ENCODE measurements at regions not wholly inside any gene's neighbourhood (a gene's known extent, or its start where the extent isn't known, plus 50 kb on each side); places are given as distances from the start of the nearest gene placed in this dataset.

GRCh38 chr10:107391901-107392300 lies 227.4 kb upstream of the SORCS1 start:
- Histone ChIP-seq H3K4me1 (ENCODE audit: control insufficient read depth, insufficient read depth, low read length) (no peaks in the 10 kb centered on the region), H3K36me3 (ENCODE audit: control insufficient read depth, insufficient read depth, low read length) (no peaks in the 10 kb centered on the region), H3K9me3 (ENCODE audit: control insufficient read depth, low read length) (no peaks in the 10 kb centered on the region), H3K27me3 (ENCODE audit: control insufficient read depth, insufficient read depth, low read length) (no peaks in the 10 kb centered on the region), H3K9ac (ENCODE audit: low read length) (no peak overlapping the region), H3K4me3 (ENCODE audit: low read length) (no peak overlapping the region)

GRCh38 chr10:107390563-107390962 lies 226.1 kb upstream of the SORCS1 start:
- Histone ChIP-seq H3K4me1 (ENCODE audit: control insufficient read depth, insufficient read depth, low read length) (no peaks in the 10 kb centered on the region), H3K4me3 (ENCODE audit: low read length) (no peak overlapping the region), H3K27me3 (ENCODE audit: control insufficient read depth, insufficient read depth, low read length) (no peaks in the 10 kb centered on the region), H3K9ac (ENCODE audit: low read length) (no peak overlapping the region), H3K9me3 (ENCODE audit: control insufficient read depth, low read length) (no peaks in the 10 kb centered on the region), H3K36me3 (ENCODE audit: control insufficient read depth, insufficient read depth, low read length) (no peaks in the 10 kb centered on the region)

- H3K9me3 ChIP-seq (ENCODE audit: control insufficient read depth, low read length): no peaks in the 10 kb centered on the region
- no peaks in the 10 kb centered on the region for H3K36me3 ChIP-seq (ENCODE audit: control insufficient read depth, insufficient read depth, low read length)
Observed at GRCh38 chr10:107383357-107383756, 218.9 kb upstream of the SORCS1 start.

GRCh38 chr10:107379601-107380000 lies 215.1 kb upstream of the SORCS1 start:
- H3K27me3 ChIP-seq (ENCODE audit: control insufficient read depth, insufficient read depth, low read length): no peaks in the 10 kb centered on the region
- no peak overlapping the region for H3K4me3 ChIP-seq (ENCODE audit: low read length)
- H3K9ac ChIP-seq (ENCODE audit: low read length): no peak overlapping the region
- H3K4me1 ChIP-seq (ENCODE audit: control insufficient read depth, insufficient read depth, low read length): no peaks in the 10 kb centered on the region
- H3K36me3 ChIP-seq (ENCODE audit: control insufficient read depth, insufficient read depth, low read length): no peaks in the 10 kb centered on the region
- H3K9me3 ChIP-seq (ENCODE audit: control insufficient read depth, low read length): no peaks in the 10 kb centered on the region

More at GRCh38 chr10:107383357-107383756, 218.9 kb upstream of the SORCS1 start:
- H3K9ac ChIP-seq (ENCODE audit: low read length): no peak overlapping the region
- no peaks in the 10 kb centered on the region for H3K4me1 ChIP-seq (ENCODE audit: control insufficient read depth, insufficient read depth, low read length)
- H3K27me3 ChIP-seq (ENCODE audit: control insufficient read depth, insufficient read depth, low read length): no peaks in the 10 kb centered on the region
- H3K4me3 ChIP-seq (ENCODE audit: low read length): no peak overlapping the region

GRCh38 chr10:107371801-107372200 lies 207.3 kb upstream of the SORCS1 start:
- Histone ChIP-seq H3K4me1 (ENCODE audit: control insufficient read depth, insufficient read depth, low read length) (no peaks in the 10 kb centered on the region), H3K27me3 (ENCODE audit: control insufficient read depth, insufficient read depth, low read length) (no peaks in the 10 kb centered on the region), H3K4me3 (ENCODE audit: low read length) (no peak overlapping the region), H3K9ac (ENCODE audit: low read length) (no peak overlapping the region), H3K9me3 (ENCODE audit: control insufficient read depth, low read length) (no peaks in the 10 kb centered on the region), H3K36me3 (ENCODE audit: control insufficient read depth, insufficient read depth, low read length) (no peaks in the 10 kb centered on the region)

GRCh38 chr10:107364872-107365271 lies 200.4 kb upstream of the SORCS1 start:
- no peak overlapping the region for H3K4me3 ChIP-seq (ENCODE audit: low read length)
- H3K9ac ChIP-seq (ENCODE audit: low read length): no peak overlapping the region
- H3K9me3 ChIP-seq (ENCODE audit: control insufficient read depth, low read length): no peaks in the 10 kb centered on the region
- H3K27me3 ChIP-seq (ENCODE audit: control insufficient read depth, insufficient read depth, low read length): no peaks in the 10 kb centered on the region
- no peaks in the 10 kb centered on the region for H3K4me1 ChIP-seq (ENCODE audit: control insufficient read depth, insufficient read depth, low read length)
- H3K36me3 ChIP-seq (ENCODE audit: control insufficient read depth, insufficient read depth, low read length): no peaks in the 10 kb centered on the region

- Histone ChIP-seq H3K4me3 (ENCODE audit: low read length) (no peak overlapping the region), H3K9me3 (ENCODE audit: control insufficient read depth, low read length) (no peaks in the 10 kb centered on the region), H3K4me1 (ENCODE audit: control insufficient read depth, insufficient read depth, low read length) (no peaks in the 10 kb centered on the region), H3K27me3 (ENCODE audit: control insufficient read depth, insufficient read depth, low read length) (no peaks in the 10 kb centered on the region), H3K9ac (ENCODE audit: low read length) (no peak overlapping the region), H3K36me3 (ENCODE audit: control insufficient read depth, insufficient read depth, low read length) (no peaks in the 10 kb centered on the region)
Observed at GRCh38 chr10:107362306-107362705, 197.8 kb upstream of the SORCS1 start.

GRCh38 chr10:107357033-107357432 lies 192.5 kb upstream of the SORCS1 start:
- Histone ChIP-seq H3K9me3 (ENCODE audit: control insufficient read depth, low read length) (no peaks in the 10 kb centered on the region), H3K4me3 (ENCODE audit: low read length) (no peak overlapping the region), H3K4me1 (ENCODE audit: control insufficient read depth, insufficient read depth, low read length) (no peaks in the 10 kb centered on the region), H3K36me3 (ENCODE audit: control insufficient read depth, insufficient read depth, low read length) (no peaks in the 10 kb centered on the region), H3K27me3 (ENCODE audit: control insufficient read depth, insufficient read depth, low read length) (no peaks in the 10 kb centered on the region), H3K9ac (ENCODE audit: low read length) (no peak overlapping the region)

GRCh38 chr10:107356396-107356795 lies 191.9 kb upstream of the SORCS1 start:
- Histone ChIP-seq H3K9me3 (ENCODE audit: control insufficient read depth, low read length) (no peaks in the 10 kb centered on the region), H3K27me3 (ENCODE audit: control insufficient read depth, insufficient read depth, low read length) (no peaks in the 10 kb centered on the region), H3K4me1 (ENCODE audit: control insufficient read depth, insufficient read depth, low read length) (no peaks in the 10 kb centered on the region), H3K9ac (ENCODE audit: low read length) (no peak overlapping the region), H3K36me3 (ENCODE audit: control insufficient read depth, insufficient read depth, low read length) (no peaks in the 10 kb centered on the region), H3K4me3 (ENCODE audit: low read length) (no peak overlapping the region)

- H3K9ac ChIP-seq (ENCODE audit: low read length): no peak overlapping the region
- no peaks in the 10 kb centered on the region for H3K9me3 ChIP-seq (ENCODE audit: control insufficient read depth, low read length)
- H3K27me3 ChIP-seq (ENCODE audit: control insufficient read depth, insufficient read depth, low read length): no peaks in the 10 kb centered on the region
- no peaks in the 10 kb centered on the region for H3K4me1 ChIP-seq (ENCODE audit: control insufficient read depth, insufficient read depth, low read length)
- no peaks in the 10 kb centered on the region for H3K36me3 ChIP-seq (ENCODE audit: control insufficient read depth, insufficient read depth, low read length)
- H3K4me3 ChIP-seq (ENCODE audit: low read length): no peak overlapping the region
Observed at GRCh38 chr10:107342711-107343110, 178.2 kb upstream of the SORCS1 start.

GRCh38 chr10:107341281-107341680 lies 176.8 kb upstream of the SORCS1 start:
- no peak overlapping the region for H3K4me3 ChIP-seq (ENCODE audit: low read length)
- no peaks in the 10 kb centered on the region for H3K27me3 ChIP-seq (ENCODE audit: control insufficient read depth, insufficient read depth, low read length)
- no peak overlapping the region for H3K9ac ChIP-seq (ENCODE audit: low read length)
- no peaks in the 10 kb centered on the region for H3K36me3 ChIP-seq (ENCODE audit: control insufficient read depth, insufficient read depth, low read length)
- H3K4me1 ChIP-seq (ENCODE audit: control insufficient read depth, insufficient read depth, low read length): no peaks in the 10 kb centered on the region
- peaks cover 4% of the 10 kb centered on the region for H3K9me3 ChIP-seq (ENCODE audit: control insufficient read depth, low read length)

GRCh38 chr10:107340326-107340725 lies 175.8 kb upstream of the SORCS1 start:
- no peak overlapping the region for H3K4me3 ChIP-seq (ENCODE audit: low read length)
- no peak overlapping the region for H3K9ac ChIP-seq (ENCODE audit: low read length)
- peaks cover 7% of the 10 kb centered on the region for H3K9me3 ChIP-seq (ENCODE audit: control insufficient read depth, low read length)
- H3K27me3 ChIP-seq (ENCODE audit: control insufficient read depth, insufficient read depth, low read length): no peaks in the 10 kb centered on the region
- H3K36me3 ChIP-seq (ENCODE audit: control insufficient read depth, insufficient read depth, low read length): no peaks in the 10 kb centered on the region
- no peaks in the 10 kb centered on the region for H3K4me1 ChIP-seq (ENCODE audit: control insufficient read depth, insufficient read depth, low read length)

GRCh38 chr10:107336061-107336460 lies 171.6 kb upstream of the SORCS1 start:
- no peaks in the 10 kb centered on the region for H3K36me3 ChIP-seq (ENCODE audit: control insufficient read depth, insufficient read depth, low read length)
- H3K27me3 ChIP-seq (ENCODE audit: control insufficient read depth, insufficient read depth, low read length): no peaks in the 10 kb centered on the region
- no peaks in the 10 kb centered on the region for H3K4me1 ChIP-seq (ENCODE audit: control insufficient read depth, insufficient read depth, low read length)
- H3K4me3 ChIP-seq (ENCODE audit: low read length): no peak overlapping the region
- H3K9me3 ChIP-seq (ENCODE audit: control insufficient read depth, low read length): peaks cover 7% of the 10 kb centered on the region
- no peak overlapping the region for H3K9ac ChIP-seq (ENCODE audit: low read length)

All from mucosa of stomach (tissue), 1 donor.